ENCODE measurements at regions not wholly inside any gene's neighbourhood (a gene's known extent, or its start where the extent isn't known, plus 50 kb on each side); places are given as distances from the start of the nearest gene placed in this dataset.

DNA sequence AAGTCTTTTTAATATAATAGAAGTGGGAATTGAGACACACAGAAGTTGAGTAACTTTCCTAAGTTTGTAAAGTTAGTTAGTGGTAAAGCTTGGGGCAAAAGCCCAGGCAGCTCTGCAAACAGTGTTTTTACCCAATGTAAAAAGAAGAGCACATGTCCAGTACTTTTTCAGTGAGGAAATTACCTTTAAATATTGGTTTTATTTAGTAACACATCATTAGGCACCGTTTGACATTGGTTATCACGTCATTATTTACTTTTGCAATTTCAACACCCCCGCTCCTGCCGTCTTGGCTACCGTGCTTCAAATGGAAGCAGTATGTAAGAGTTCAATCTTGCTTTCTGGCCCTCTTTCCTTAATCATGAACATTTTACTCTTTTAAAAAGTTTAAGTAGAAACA lies 807.9 kb downstream of the EPHA4 start:
- TF ChIP-seq, protein P1, sequence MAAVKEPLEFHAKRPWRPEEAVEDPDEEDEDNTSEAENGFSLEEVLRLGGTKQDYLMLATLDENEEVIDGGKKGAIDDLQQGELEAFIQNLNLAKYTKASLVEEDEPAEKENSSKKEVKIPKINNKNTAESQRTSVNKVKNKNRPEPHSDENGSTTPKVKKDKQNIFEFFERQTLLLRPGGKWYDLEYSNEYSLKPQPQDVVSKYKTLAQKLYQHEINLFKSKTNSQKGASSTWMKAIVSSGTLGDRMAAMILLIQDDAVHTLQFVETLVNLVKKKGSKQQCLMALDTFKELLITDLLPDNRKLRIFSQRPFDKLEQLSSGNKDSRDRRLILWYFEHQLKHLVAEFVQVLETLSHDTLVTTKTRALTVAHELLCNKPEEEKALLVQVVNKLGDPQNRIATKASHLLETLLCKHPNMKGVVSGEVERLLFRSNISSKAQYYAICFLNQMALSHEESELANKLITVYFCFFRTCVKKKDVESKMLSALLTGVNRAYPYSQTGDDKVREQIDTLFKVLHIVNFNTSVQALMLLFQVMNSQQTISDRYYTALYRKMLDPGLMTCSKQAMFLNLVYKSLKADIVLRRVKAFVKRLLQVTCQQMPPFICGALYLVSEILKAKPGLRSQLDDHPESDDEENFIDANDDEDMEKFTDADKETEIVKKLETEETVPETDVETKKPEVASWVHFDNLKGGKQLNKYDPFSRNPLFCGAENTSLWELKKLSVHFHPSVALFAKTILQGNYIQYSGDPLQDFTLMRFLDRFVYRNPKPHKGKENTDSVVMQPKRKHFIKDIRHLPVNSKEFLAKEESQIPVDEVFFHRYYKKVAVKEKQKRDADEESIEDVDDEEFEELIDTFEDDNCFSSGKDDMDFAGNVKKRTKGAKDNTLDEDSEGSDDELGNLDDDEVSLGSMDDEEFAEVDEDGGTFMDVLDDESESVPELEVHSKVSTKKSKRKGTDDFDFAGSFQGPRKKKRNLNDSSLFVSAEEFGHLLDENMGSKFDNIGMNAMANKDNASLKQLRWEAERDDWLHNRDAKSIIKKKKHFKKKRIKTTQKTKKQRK (IDR thresholded peaks at IDR 0.05; ENCODE audit: borderline replicate concordance, low read depth, low read length), result no peak
- TF ChIP-seq HMG20B (CRISPR knock-in tag; IDR thresholded peaks at IDR 0.05) (no peak), MYC (IDR thresholded peaks at IDR 0.05; ENCODE audit: low read depth, low read length) (no peak), MYC (CRISPR knock-in tag; IDR thresholded peaks at IDR 0.05; ENCODE audit: borderline replicate concordance, low read depth) (no peak), POLR2A (conservative IDR thresholded peaks at IDR 0.05) (no peak), TARDBP (IDR thresholded peaks at IDR 0.05) (no peak), BHLHE40 (IDR thresholded peaks at IDR 0.05; ENCODE audit: low read length) (no peak), CHD2 (IDR thresholded peaks at IDR 0.05; ENCODE audit: low read depth, low read length) (no peak), SMARCC2 (IDR thresholded peaks at IDR 0.05; ENCODE audit: low read depth) (no peak), BRD4 (IDR thresholded peaks at IDR 0.05) (no peak)
- TF ChIP-seq, protein P2, sequence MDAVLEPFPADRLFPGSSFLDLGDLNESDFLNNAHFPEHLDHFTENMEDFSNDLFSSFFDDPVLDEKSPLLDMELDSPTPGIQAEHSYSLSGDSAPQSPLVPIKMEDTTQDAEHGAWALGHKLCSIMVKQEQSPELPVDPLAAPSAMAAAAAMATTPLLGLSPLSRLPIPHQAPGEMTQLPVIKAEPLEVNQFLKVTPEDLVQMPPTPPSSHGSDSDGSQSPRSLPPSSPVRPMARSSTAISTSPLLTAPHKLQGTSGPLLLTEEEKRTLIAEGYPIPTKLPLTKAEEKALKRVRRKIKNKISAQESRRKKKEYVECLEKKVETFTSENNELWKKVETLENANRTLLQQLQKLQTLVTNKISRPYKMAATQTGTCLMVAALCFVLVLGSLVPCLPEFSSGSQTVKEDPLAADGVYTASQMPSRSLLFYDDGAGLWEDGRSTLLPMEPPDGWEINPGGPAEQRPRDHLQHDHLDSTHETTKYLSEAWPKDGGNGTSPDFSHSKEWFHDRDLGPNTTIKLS (IDR thresholded peaks at IDR 0.05; ENCODE audit: borderline replicate concordance, low read depth), result no peak
- TF ChIP-seq, protein P3, sequence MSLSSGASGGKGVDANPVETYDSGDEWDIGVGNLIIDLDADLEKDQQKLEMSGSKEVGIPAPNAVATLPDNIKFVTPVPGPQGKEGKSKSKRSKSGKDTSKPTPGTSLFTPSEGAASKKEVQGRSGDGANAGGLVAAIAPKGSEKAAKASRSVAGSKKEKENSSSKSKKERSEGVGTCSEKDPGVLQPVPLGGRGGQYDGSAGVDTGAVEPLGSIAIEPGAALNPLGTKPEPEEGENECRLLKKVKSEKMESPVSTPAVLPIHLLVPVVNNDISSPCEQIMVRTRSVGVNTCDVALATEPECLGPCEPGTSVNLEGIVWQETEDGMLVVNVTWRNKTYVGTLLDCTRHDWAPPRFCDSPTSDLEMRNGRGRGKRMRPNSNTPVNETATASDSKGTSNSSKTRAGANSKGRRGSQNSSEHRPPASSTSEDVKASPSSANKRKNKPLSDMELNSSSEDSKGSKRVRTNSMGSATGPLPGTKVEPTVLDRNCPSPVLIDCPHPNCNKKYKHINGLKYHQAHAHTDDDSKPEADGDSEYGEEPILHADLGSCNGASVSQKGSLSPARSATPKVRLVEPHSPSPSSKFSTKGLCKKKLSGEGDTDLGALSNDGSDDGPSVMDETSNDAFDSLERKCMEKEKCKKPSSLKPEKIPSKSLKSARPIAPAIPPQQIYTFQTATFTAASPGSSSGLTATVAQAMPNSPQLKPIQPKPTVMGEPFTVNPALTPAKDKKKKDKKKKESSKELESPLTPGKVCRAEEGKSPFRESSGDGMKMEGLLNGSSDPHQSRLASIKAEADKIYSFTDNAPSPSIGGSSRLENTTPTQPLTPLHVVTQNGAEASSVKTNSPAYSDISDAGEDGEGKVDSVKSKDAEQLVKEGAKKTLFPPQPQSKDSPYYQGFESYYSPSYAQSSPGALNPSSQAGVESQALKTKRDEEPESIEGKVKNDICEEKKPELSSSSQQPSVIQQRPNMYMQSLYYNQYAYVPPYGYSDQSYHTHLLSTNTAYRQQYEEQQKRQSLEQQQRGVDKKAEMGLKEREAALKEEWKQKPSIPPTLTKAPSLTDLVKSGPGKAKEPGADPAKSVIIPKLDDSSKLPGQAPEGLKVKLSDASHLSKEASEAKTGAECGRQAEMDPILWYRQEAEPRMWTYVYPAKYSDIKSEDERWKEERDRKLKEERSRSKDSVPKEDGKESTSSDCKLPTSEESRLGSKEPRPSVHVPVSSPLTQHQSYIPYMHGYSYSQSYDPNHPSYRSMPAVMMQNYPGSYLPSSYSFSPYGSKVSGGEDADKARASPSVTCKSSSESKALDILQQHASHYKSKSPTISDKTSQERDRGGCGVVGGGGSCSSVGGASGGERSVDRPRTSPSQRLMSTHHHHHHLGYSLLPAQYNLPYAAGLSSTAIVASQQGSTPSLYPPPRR (CRISPR knock-in tag; IDR thresholded peaks at IDR 0.05; ENCODE audit: borderline replicate concordance), result no peak

All from K562 (cell line).